ENCODE measurements at regions not wholly inside any gene's neighbourhood (a gene's known extent, or its start where the extent isn't known, plus 50 kb on each side); places are given as distances from the start of the nearest gene placed in this dataset.

DNA sequence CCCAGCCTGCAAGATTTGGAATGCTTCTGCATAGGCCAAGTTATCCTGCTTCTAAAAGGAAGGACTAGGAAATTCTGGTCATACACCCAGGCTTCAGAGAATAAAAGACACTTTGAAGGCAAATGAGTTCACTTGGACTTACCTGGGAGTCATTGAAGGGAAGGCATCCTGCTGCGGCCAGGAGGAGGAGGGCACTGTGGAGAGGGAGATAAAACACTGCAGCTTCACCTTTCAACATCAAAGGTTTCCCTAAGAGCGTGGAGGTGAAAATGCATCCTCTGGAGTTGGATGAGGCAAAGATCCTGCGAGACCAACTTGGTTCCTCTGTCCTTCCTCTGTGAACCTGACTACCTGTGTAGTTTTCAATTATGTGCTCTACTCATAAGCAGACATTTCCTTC lies 79.5 kb upstream of the RIOK3 start:
- ChIA-PET CTCF (interaction anchor here (1.4 kb wide), 1 partner anchor 242 kb away, joined by 3 read pairs; no protein-coding TSS in a partner anchor), POLR2A (interaction anchor here (0.7 kb wide), 1 partner anchor 29 kb away, joined by 3 read pairs; no protein-coding TSS in a partner anchor)
- DNase-seq (ENCODE audit: low read depth, low spot score) = no peak
- no peak for TF ChIP-seq CTCF (IDR thresholded peaks at IDR 0.05; ENCODE audit: insufficient read depth, low read length, missing control alignments)
- H3K4me3 ChIP-seq (ENCODE audit: low read depth, low read length) = no peak overlapping the region

GRCh38 chr18:23377669-23378301 lies 75.3 kb upstream of the RIOK3 start:
- DNase-seq (ENCODE audit: low read depth, low spot score) = peak; percentile 60
- H3K4me3 ChIP-seq (ENCODE audit: low read depth, low read length) = no peak overlapping the region
- TF ChIP-seq CTCF (IDR thresholded peaks at IDR 0.05; ENCODE audit: insufficient read depth, low read length, missing control alignments) = no peak
- POLR2A ChIA-PET = interaction anchor here (0.6 kb wide), 1 partner anchor 345 kb away, joined by 3 read pairs; no protein-coding TSS in a partner anchor
- CTCF ChIA-PET = interaction anchor here (1.0 to 7.4 kb wide), 15 partner anchors 12 to 354 kb away, joined by 3 to 165 read pairs (median 9); partner anchors contain the start of gene CABLES1

- CTCF ChIA-PET = interaction anchor here (0.6 to 7.4 kb wide), 21 partner anchors 12 to 560 kb away, joined by 3 to 165 read pairs (median 5); partner anchors contain the start of gene CABLES1
- no peak for TF ChIP-seq CTCF (IDR thresholded peaks at IDR 0.05; ENCODE audit: insufficient read depth, low read length, missing control alignments)
- POLR2A ChIA-PET = no interaction called here
Observed at GRCh38 chr18:23378302-23378686, 74.8 kb upstream of the RIOK3 start.

DNA sequence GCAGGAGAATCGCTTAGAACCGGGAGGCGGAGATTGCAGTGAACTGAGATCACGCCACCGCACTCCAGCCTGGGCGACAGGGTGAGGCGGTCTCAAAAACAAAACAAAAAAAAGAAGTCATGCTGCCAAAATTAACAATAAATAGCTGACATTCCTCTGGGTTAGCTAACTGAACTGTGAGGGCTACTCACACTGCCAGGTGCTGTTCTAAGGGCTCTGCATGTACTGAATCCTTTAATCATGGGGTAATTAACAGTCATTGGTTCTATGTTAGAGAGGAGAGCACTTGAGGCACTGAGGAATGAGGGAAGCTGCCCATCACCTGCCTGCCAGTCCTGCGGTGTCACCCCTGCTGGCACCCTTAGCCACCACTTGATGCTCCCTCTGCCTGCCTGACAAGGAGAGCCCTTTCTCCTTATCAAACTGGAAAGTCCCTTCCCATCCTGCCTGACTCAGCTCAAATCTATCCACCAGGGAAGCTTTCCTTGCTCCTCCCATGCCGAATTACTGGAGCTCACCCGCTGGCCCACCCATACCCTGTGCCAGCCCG lies 73.0 kb upstream of the RIOK3 start:
- POLR2A ChIA-PET = no interaction called here

More at GRCh38 chr18:23378302-23378686, 74.8 kb upstream of the RIOK3 start:
- no peak overlapping the region for H3K4me3 ChIP-seq (ENCODE audit: low read depth, low read length)
- no peak for DNase-seq (ENCODE audit: low read depth, low spot score)

DNA sequence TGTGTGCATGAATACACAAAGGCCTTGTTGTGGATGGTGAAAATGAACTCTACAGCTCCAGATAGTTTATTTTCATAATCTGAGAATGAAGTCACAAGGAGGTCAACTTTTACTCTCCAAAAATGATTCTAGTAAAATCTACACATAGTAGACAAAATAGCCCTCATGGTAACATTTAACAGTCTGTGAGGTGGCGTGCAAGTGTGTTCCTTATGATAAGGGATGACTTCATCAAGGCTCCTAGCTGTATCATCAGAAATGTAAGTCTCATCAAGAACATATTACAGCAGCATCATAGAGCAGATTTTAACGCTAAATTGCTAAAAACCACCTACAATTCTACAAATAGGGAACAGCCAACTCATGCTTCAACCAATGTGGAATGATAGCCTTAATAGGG lies 72.3 kb upstream of the RIOK3 start:
- no peak overlapping the region for H3K4me3 ChIP-seq (ENCODE audit: low read depth, low read length)
- DNase-seq (ENCODE audit: low read depth, low spot score) = no peak
- CTCF ChIA-PET = interaction anchor here (0.8 to 7.4 kb wide), 11 partner anchors 9 to 567 kb away, joined by 3 to 165 read pairs (median 12); partner anchors contain the start of gene CABLES1
- TF ChIP-seq CTCF (IDR thresholded peaks at IDR 0.05; ENCODE audit: insufficient read depth, low read length, missing control alignments) = no peak
- POLR2A ChIA-PET = no interaction called here

More for the DNA sequence above, 73.0 kb upstream of the RIOK3 start:
- CTCF ChIA-PET = interaction anchor here (0.8 to 7.4 kb wide), 29 partner anchors 9 to 566 kb away, joined by 3 to 165 read pairs (median 6); partner anchors contain the start of gene CABLES1
- no peak for DNase-seq (ENCODE audit: low read depth, low spot score)
- H3K4me3 ChIP-seq (ENCODE audit: low read depth, low read length) = no peak overlapping the region
- TF ChIP-seq CTCF (IDR thresholded peaks at IDR 0.05; ENCODE audit: insufficient read depth, low read length, missing control alignments) = no peak

GRCh38 chr18:23383494-23383893 lies 69.6 kb upstream of the RIOK3 start:
- TF ChIP-seq CTCF (IDR thresholded peaks at IDR 0.05; ENCODE audit: insufficient read depth, low read length, missing control alignments) = no peak
- DNase-seq (ENCODE audit: low read depth, low spot score) = no peak
- H3K4me3 ChIP-seq (ENCODE audit: low read depth, low read length) = no peak overlapping the region
- ChIA-PET POLR2A (no interaction called here), CTCF (interaction anchor here (1.0 kb wide), 1 partner anchor 15 kb away, joined by 4 read pairs; no protein-coding TSS in a partner anchor)
